ENCODE measurements at regions not wholly inside any gene's neighbourhood (a gene's known extent, or its start where the extent isn't known, plus 50 kb on each side); places are given as distances from the start of the nearest gene placed in this dataset.

DNA sequence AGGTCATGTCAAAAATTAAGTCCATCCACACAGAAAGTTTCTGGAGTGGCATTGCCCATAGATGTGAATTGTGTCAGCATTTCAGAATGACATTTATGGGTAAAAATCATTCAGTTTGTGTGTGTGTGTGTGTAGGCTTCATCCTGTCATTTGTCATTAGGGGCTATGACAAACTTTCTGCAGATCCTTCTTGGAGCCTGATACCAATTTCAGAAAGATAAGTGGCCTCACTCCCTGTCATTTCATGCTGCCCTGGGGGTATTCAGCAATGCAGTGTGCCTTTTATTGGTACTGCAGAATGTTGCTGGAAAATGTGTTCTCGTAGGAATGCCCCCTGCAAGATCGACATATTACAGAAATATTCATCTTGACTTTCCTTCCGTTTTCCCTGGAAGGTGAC, 659.7 kb downstream of the NLGN4X start:
- no CpG with 5 or more reads among the region's 3 CpGs for WGBS (ENCODE audit: insufficient coverage, low lambda C conversion rate)

DNA sequence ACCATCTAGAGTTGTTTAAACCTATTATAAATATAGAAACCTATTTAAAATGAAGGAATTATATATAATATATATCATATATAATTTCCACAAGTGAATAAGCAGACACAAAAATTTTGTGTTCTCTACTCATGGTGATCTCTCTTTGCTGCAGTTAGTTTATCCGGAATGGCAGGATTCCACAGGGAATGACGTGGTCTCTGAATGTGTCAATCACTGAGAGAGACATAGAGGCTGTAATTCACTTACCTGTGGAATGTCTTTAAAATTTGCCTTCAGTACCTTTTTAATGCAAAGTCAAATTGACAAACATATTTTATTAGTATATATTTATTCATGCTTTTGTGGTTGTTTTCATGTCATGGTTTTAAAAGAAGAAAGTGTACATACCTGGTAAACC, 669.3 kb downstream of the NLGN4X start:
- Histone ChIP-seq H3K4me3 (ENCODE audit: low read length) (no peak overlapping the region), H3K27me3 (ENCODE audit: control insufficient read depth, insufficient read depth, low read length) (no peaks in the 10 kb centered on the region), H3K36me3 (ENCODE audit: control insufficient read depth, insufficient read depth, low read length) (no peaks in the 10 kb centered on the region), H3K9me3 (ENCODE audit: control insufficient read depth, low read depth, low read length) (no peaks in the 10 kb centered on the region), H3K27ac (ENCODE audit: low read length) (no peak overlapping the region), H3K4me1 (ENCODE audit: control insufficient read depth, insufficient read depth, low read length) (no peaks in the 10 kb centered on the region)
- WGBS (ENCODE audit: insufficient coverage, low lambda C conversion rate): no CpG with 5 or more reads among the region's 2 CpGs
- DNase-seq: no peak

More for the DNA sequence above, 659.7 kb downstream of the NLGN4X start:
- Histone ChIP-seq H3K9me3 (ENCODE audit: control insufficient read depth, low read depth, low read length) (no peaks in the 10 kb centered on the region), H3K4me1 (ENCODE audit: control insufficient read depth, insufficient read depth, low read length) (no peaks in the 10 kb centered on the region), H3K27ac (ENCODE audit: low read length) (no peak overlapping the region), H3K36me3 (ENCODE audit: control insufficient read depth, insufficient read depth, low read length) (no peaks in the 10 kb centered on the region), H3K27me3 (ENCODE audit: control insufficient read depth, insufficient read depth, low read length) (no peaks in the 10 kb centered on the region), H3K4me3 (ENCODE audit: low read length) (no peak overlapping the region)
- no peak for DNase-seq

DNA sequence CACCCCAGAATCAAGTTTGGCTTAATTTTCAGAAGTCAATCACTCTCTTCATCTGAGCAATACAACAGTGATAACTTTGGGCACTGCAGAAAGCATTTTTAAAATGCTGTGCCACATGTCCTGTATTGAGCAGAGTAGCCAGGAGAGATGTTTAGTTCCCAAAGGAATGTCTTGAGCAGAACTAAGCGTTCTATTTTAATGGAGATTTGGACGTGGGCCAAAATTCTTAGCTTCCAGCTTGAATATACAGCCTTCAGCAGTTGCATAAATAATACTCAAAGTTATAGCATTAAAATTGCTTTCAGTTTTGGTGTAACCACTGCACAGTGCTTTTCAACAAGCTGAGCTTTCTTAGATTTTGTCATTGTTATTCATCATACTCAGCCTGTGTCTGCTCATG, 679.2 kb downstream of the NLGN4X start:
- H3K9me3 ChIP-seq (ENCODE audit: control insufficient read depth, low read depth, low read length): no peaks in the 10 kb centered on the region
- H3K4me1 ChIP-seq (ENCODE audit: control insufficient read depth, insufficient read depth, low read length): no peaks in the 10 kb centered on the region
- no peaks in the 10 kb centered on the region for H3K36me3 ChIP-seq (ENCODE audit: control insufficient read depth, insufficient read depth, low read length)
- no peak overlapping the region for H3K4me3 ChIP-seq (ENCODE audit: low read length)
- peak; percentile 7 to 9 for DNase-seq
- no peaks in the 10 kb centered on the region for H3K27me3 ChIP-seq (ENCODE audit: control insufficient read depth, insufficient read depth, low read length)
- WGBS (ENCODE audit: insufficient coverage, low lambda C conversion rate): no CpG with 5 or more reads among the region's 2 CpGs
- H3K27ac ChIP-seq (ENCODE audit: low read length): no peak overlapping the region

DNA sequence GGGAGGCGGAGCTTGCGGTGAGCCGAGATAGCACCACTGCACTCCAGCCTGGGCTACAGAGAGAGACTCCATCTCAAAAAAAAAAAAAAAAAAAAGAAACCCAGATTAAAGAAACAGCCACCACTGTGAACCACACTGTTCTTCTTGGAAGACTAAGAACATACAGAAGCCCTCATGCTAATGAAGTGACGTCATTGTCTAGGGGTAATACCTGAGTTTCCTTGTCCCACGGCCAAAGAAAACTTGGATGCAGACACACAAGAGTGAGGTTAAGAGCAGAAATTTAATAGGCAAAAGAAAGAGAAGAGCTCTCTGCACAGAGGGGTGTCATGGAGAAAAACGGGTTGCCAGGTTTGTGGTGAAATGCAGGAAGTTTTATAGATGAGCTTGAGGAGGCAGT, 691.6 kb downstream of the NLGN4X start:
- Histone ChIP-seq H3K27ac (ENCODE audit: low read length) (no peak overlapping the region), H3K4me1 (ENCODE audit: control insufficient read depth, insufficient read depth, low read length) (no peaks in the 10 kb centered on the region), H3K9me3 (ENCODE audit: control insufficient read depth, low read depth, low read length) (no peaks in the 10 kb centered on the region), H3K36me3 (ENCODE audit: control insufficient read depth, insufficient read depth, low read length) (no peaks in the 10 kb centered on the region), H3K27me3 (ENCODE audit: control insufficient read depth, insufficient read depth, low read length) (no peaks in the 10 kb centered on the region), H3K4me3 (ENCODE audit: low read length) (no peak overlapping the region)
- no CpG with 5 or more reads among the region's 6 CpGs for WGBS (ENCODE audit: insufficient coverage, low lambda C conversion rate)
- DNase-seq: no peak

DNA sequence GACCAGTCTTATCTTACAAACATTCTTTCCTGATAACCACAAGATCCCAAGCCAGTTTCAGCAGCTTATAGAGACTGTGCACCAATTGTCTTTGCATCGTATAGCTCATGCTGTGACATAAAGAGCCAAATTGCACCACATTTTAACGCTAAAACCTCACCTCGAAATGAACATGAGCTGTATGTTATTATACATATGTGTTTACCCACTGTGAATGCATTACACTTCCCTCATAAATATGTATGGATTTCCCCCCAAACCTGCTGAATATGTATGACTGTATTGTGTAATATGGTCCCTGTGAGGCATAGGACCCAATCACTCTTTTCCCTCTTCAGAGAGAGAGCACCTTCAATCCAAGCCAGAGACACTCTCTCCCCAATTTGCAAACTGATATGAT, 692.4 kb downstream of the NLGN4X start:
- H3K27ac ChIP-seq (ENCODE audit: low read length): no peak overlapping the region
- H3K27me3 ChIP-seq (ENCODE audit: control insufficient read depth, insufficient read depth, low read length): no peaks in the 10 kb centered on the region
- no peak overlapping the region for H3K4me3 ChIP-seq (ENCODE audit: low read length)
- no peak for DNase-seq
- no peaks in the 10 kb centered on the region for H3K36me3 ChIP-seq (ENCODE audit: control insufficient read depth, insufficient read depth, low read length)
- H3K4me1 ChIP-seq (ENCODE audit: control insufficient read depth, insufficient read depth, low read length): no peaks in the 10 kb centered on the region
- no CpG with 5 or more reads among the region's 3 CpGs for WGBS (ENCODE audit: insufficient coverage, low lambda C conversion rate)
- H3K9me3 ChIP-seq (ENCODE audit: control insufficient read depth, low read depth, low read length): no peaks in the 10 kb centered on the region

DNA sequence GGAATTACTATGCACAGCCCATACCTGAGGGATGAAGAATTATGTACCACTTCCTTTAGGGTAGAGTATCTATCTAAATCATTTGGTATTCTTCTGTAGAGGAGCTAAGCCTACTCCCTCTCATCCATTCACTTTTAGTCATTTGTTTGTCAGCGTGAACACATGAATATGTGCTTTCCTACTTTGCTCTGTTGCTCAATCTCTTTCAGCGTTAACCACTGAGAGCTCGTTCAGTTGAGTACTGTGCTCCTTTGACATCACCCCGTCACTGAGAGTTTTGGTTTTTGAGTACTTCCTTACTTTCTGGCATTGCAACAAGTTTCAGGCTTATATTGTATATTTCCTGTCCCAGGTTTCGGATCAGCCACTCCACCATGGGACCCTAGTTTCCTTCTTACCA, 700.6 kb downstream of the NLGN4X start:
- Histone ChIP-seq H3K27ac (ENCODE audit: low read length) (no peak overlapping the region), H3K4me1 (ENCODE audit: control insufficient read depth, insufficient read depth, low read length) (no peaks in the 10 kb centered on the region), H3K9me3 (ENCODE audit: control insufficient read depth, low read depth, low read length) (no peaks in the 10 kb centered on the region), H3K27me3 (ENCODE audit: control insufficient read depth, insufficient read depth, low read length) (no peaks in the 10 kb centered on the region), H3K4me3 (ENCODE audit: low read length) (no peak overlapping the region), H3K36me3 (ENCODE audit: control insufficient read depth, insufficient read depth, low read length) (no peaks in the 10 kb centered on the region)
- no peak for DNase-seq
- no CpG with 5 or more reads among the region's 5 CpGs for WGBS (ENCODE audit: insufficient coverage, low lambda C conversion rate)

DNA sequence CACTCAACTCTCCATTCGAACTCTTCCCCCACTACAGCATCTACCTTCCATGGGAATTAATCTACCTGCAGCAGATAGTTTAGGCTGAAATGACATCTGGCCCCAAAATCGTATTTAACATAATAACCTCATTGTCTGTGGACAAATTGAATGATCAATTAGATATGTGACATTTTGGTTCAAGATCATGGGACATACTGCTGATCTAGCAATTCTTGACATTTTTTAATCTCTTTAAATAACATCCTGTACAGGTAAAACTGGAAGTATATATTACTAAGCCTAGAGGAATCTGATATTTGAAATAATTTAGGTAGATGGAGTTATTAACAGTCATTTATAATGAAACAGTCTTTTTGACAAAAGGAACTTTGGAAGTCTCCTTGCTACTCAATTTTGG, 702.5 kb downstream of the NLGN4X start:
- WGBS (ENCODE audit: insufficient coverage, low lambda C conversion rate): no CpG with 5 or more reads among the region's 2 CpGs
- H3K27me3 ChIP-seq (ENCODE audit: control insufficient read depth, insufficient read depth, low read length): no peaks in the 10 kb centered on the region
- DNase-seq: no peak
- no peaks in the 10 kb centered on the region for H3K9me3 ChIP-seq (ENCODE audit: control insufficient read depth, low read depth, low read length)
- no peak overlapping the region for H3K27ac ChIP-seq (ENCODE audit: low read length)
- H3K36me3 ChIP-seq (ENCODE audit: control insufficient read depth, insufficient read depth, low read length): no peaks in the 10 kb centered on the region
- no peaks in the 10 kb centered on the region for H3K4me1 ChIP-seq (ENCODE audit: control insufficient read depth, insufficient read depth, low read length)
- no peak overlapping the region for H3K4me3 ChIP-seq (ENCODE audit: low read length)

DNA sequence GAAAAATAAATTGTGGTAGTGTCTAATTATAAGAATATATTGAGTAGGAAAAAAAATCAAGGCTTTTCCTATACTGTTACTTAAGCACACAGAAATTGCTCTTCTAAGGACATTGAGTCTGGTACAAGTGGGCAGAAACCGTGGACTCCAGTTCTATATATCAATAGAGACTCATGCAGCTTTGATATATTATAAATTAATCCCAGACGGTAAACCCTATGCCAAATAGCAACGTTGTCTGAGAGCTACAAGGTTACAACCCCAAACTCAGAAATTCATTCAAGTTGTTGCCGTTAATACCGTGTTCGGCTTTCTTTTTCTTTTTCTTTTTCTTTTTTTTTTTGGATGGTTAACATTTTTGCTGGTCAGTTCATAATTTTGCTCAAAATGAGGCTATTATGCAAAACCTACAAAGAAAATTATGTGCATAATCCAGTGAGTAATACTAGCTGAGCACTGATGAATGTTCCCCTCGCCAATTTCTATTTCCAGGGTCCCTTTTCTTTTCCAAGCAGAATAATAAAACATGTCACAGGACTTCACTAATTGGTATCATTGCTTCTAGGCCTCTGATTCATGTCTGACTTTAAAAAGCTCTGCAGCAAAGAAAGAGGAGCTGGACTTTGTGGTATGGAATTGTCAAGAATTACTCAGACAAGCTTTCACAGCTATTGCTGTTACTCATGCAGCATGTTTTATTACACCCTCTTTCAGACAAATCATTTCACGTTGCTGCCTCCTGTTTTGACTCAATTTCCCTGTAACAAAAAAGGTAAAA, 737.7 kb downstream of the NLGN4X start:
- Histone ChIP-seq H3K27ac (ENCODE audit: low read length) (no peak overlapping the region), H3K4me3 (ENCODE audit: low read length) (no peak overlapping the region), H3K4me1 (ENCODE audit: control insufficient read depth, insufficient read depth, low read length) (no peaks in the 10 kb centered on the region), H3K36me3 (ENCODE audit: control insufficient read depth, insufficient read depth, low read length) (no peaks in the 10 kb centered on the region), H3K9me3 (ENCODE audit: control insufficient read depth, low read depth, low read length) (no peaks in the 10 kb centered on the region), H3K27me3 (ENCODE audit: control insufficient read depth, insufficient read depth, low read length) (no peaks in the 10 kb centered on the region)
- 80% methylated on average over 1 of the region's 8 CpGs for WGBS (ENCODE audit: insufficient coverage, low lambda C conversion rate)
- no peak for DNase-seq

DNA sequence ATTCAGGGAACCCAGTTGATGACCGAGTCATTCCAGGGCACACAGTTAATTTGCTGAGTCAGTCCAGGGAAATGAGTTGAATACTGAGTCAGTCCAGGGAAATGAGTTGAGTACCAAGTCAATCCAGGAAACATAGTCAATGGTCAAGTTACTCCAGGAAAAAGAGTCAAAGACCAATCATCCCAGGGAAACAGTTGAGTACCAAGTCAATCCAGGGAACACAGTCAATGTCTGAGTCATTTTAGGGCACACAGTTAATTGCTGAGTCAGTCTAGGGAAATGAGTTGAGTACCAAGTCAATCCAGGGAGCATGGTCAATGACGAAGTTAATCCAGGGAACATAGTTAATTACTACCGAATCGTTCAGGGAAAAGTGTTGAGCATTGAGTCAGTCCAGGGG, 754.4 kb downstream of the NLGN4X start:
- H3K9me3 ChIP-seq (ENCODE audit: control insufficient read depth, low read depth, low read length): no peaks in the 10 kb centered on the region
- H3K27me3 ChIP-seq (ENCODE audit: control insufficient read depth, insufficient read depth, low read length): no peaks in the 10 kb centered on the region
- H3K27ac ChIP-seq (ENCODE audit: low read length): no peak overlapping the region
- H3K36me3 ChIP-seq (ENCODE audit: control insufficient read depth, insufficient read depth, low read length): no peaks in the 10 kb centered on the region
- DNase-seq: no peak
- no peak overlapping the region for H3K4me3 ChIP-seq (ENCODE audit: low read length)
- no peaks in the 10 kb centered on the region for H3K4me1 ChIP-seq (ENCODE audit: control insufficient read depth, insufficient read depth, low read length)
- WGBS (ENCODE audit: insufficient coverage, low lambda C conversion rate): no CpG with 5 or more reads among the region's 4 CpGs

DNA sequence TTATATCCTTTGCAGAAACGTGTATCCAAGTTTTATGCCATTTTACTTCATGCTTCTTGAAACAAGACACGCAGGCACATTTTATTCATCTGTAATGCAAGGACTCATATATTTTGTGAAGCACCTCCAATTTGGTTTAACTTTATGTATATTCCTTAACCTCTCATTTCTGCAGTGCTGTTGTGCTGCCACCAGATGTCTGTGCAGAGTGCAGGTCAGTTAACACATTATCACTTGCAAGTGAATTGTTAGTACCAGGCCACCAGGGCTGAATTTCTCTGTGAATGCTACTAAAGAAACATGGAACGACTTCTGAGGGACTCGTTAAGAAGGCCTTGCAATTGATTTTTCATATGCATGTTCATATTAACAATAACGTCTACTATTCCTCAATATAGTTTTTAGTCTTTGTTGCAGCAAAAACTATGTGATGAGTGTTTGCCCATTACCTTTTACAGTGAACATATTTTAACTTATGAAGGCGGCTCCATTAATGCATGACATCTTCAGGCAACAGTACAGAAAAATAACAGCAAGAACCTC, 770.3 kb downstream of the NLGN4X start:
- Histone ChIP-seq H3K4me1 (ENCODE audit: control insufficient read depth, insufficient read depth, low read length) (no peaks in the 10 kb centered on the region), H3K4me3 (ENCODE audit: low read length) (no peak overlapping the region), H3K27ac (ENCODE audit: low read length) (no peak overlapping the region), H3K27me3 (ENCODE audit: control insufficient read depth, insufficient read depth, low read length) (no peaks in the 10 kb centered on the region), H3K36me3 (ENCODE audit: control insufficient read depth, insufficient read depth, low read length) (no peaks in the 10 kb centered on the region), H3K9me3 (ENCODE audit: control insufficient read depth, low read depth, low read length) (no peaks in the 10 kb centered on the region)
- no peak for DNase-seq
- no CpG with 5 or more reads among the region's 6 CpGs for WGBS (ENCODE audit: insufficient coverage, low lambda C conversion rate)

DNA sequence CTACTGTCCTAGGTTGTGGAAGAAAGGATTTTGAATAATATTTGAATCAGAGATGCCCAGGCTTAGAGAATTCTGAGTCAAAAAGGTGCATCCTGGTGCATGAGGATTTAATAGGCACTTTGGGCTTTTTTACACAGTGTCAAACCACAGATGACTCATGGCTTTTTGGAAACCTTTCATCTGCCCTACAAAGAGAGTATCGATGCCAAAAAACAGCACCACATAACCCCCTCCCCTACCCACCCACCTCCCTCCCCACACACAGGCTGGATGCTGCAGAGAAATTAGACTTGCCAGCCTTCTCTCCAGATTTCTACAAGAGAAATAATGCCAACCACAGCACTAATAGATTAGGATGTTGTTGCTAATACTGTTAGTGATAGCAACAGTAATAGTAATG, 779.3 kb downstream of the NLGN4X start:
- WGBS (ENCODE audit: insufficient coverage, low lambda C conversion rate): 80% methylated on average over 1 of the region's 1 CpG
- Histone ChIP-seq H3K27ac (ENCODE audit: low read length) (no peak overlapping the region), H3K4me3 (ENCODE audit: low read length) (no peak overlapping the region), H3K36me3 (ENCODE audit: control insufficient read depth, insufficient read depth, low read length) (no peaks in the 10 kb centered on the region), H3K4me1 (ENCODE audit: control insufficient read depth, insufficient read depth, low read length) (no peaks in the 10 kb centered on the region), H3K27me3 (ENCODE audit: control insufficient read depth, insufficient read depth, low read length) (no peaks in the 10 kb centered on the region), H3K9me3 (ENCODE audit: control insufficient read depth, low read depth, low read length) (no peaks in the 10 kb centered on the region)
- no peak for DNase-seq

Measured in large intestine (tissue), 3 donors.